ENCODE measurements at regions not wholly inside any gene's neighbourhood (a gene's known extent, or its start where the extent isn't known, plus 50 kb on each side); places are given as distances from the start of the nearest gene placed in this dataset.

- H3K27ac ChIP-seq (ENCODE audit: low read depth in 1 of 2, low read length in 2 of 2): no peak overlapping the region
- WGBS (ENCODE audit: insufficient coverage): 100% methylated on average over 2 of the region's 2 CpGs
- H2AFZ ChIP-seq (ENCODE audit: insufficient read depth, low read depth, low read length, poor library complexity, severe bottlenecking): no peak overlapping the region
- Mint-ChIP-seq H3K36me3 (no peaks in the 10 kb centered on the region), H3K27me3 (ENCODE audit: low read depth in 3 of 3) (peaks cover 1 to 4% (median 2%) of the 10 kb centered on the region in 3 donors), H3K9me3 (no peaks in the 10 kb centered on the region), H3K4me1 (peaks cover 17% of the 10 kb centered on the region), H3K27ac (no peak overlapping the region), H3K4me3 (no peak overlapping the region)
- H3K9ac ChIP-seq (ENCODE audit: insufficient read depth, low read length, poor library complexity, severe bottlenecking): no peak overlapping the region
- no peaks in the 10 kb centered on the region for H3K9me3 ChIP-seq (replicated peaks in 1 of 2; ENCODE audit: control insufficient read depth in 1 of 2, insufficient read depth in 1 of 2, low read length in 2 of 2)
- no peak for TF ChIP-seq CTCF (IDR thresholded peaks at IDR 0.05)
- H3K4me1 ChIP-seq (ENCODE audit: control insufficient read depth in 1 of 2, insufficient read depth in 2 of 2, low read length in 2 of 2): peaks cover 13 to 14% of the 10 kb centered on the region in 2 donors
- H3K4me3 ChIP-seq (replicated peaks in 1 of 3; ENCODE audit: low read depth in 2 of 3, low read length in 3 of 3): no peak overlapping the region
- no peaks in the 10 kb centered on the region for H3K79me2 ChIP-seq (ENCODE audit: insufficient read depth, low read length)
- no peaks in the 10 kb centered on the region for H4K20me1 ChIP-seq (ENCODE audit: insufficient read depth, low read length)
- DNase-seq: no peak
- H3K36me3 ChIP-seq (replicated peaks in 1 of 2; ENCODE audit: control insufficient read depth in 1 of 2, insufficient read depth in 2 of 2, low read length in 2 of 2): no peaks in the 10 kb centered on the region
- intact Hi-C loops (cut with micrococcal nuclease): no loop called here
- H3K4me2 ChIP-seq (replicated peaks; ENCODE audit: extremely low read depth, low read length, poor library complexity, severe bottlenecking): no peak overlapping the region
- no peaks in the 10 kb centered on the region for H3K27me3 ChIP-seq (ENCODE audit: control insufficient read depth in 2 of 2, insufficient read depth in 2 of 2, low read length in 2 of 2)
These were observed 94.3 kb downstream of the CCDC71L start for GRCh38 chr7:106566672-106567071.

GRCh38 chr7:106566196-106566595 is 94.8 kb downstream of the CCDC71L start:
- Histone ChIP-seq H3K9ac (ENCODE audit: insufficient read depth, low read length, poor library complexity, severe bottlenecking) (no peak overlapping the region), H3K27me3 (ENCODE audit: control insufficient read depth in 2 of 2, insufficient read depth in 2 of 2, low read length in 2 of 2) (no peaks in the 10 kb centered on the region), H3K4me2 (replicated peaks; ENCODE audit: extremely low read depth, low read length, poor library complexity, severe bottlenecking) (no peak overlapping the region), H3K27ac (ENCODE audit: low read depth in 1 of 2, low read length in 2 of 2) (no peak overlapping the region), H3K4me3 (replicated peaks in 1 of 3; ENCODE audit: low read depth in 2 of 3, low read length in 3 of 3) (no peak overlapping the region), H3K4me1 (ENCODE audit: control insufficient read depth in 1 of 2, insufficient read depth in 2 of 2, low read length in 2 of 2) (peaks cover 13 to 14% of the 10 kb centered on the region in 2 donors), H3K79me2 (ENCODE audit: insufficient read depth, low read length) (no peaks in the 10 kb centered on the region), H4K20me1 (ENCODE audit: insufficient read depth, low read length) (no peaks in the 10 kb centered on the region), H3K36me3 (replicated peaks in 1 of 2; ENCODE audit: control insufficient read depth in 1 of 2, insufficient read depth in 2 of 2, low read length in 2 of 2) (no peaks in the 10 kb centered on the region), H3K9me3 (replicated peaks in 1 of 2; ENCODE audit: control insufficient read depth in 1 of 2, insufficient read depth in 1 of 2, low read length in 2 of 2) (no peaks in the 10 kb centered on the region), H2AFZ (ENCODE audit: insufficient read depth, low read depth, low read length, poor library complexity, severe bottlenecking) (no peak overlapping the region)
- WGBS (ENCODE audit: insufficient coverage): 80% methylated on average over 5 of the region's 6 CpGs
- H3K4me3 Mint-ChIP-seq: no peak overlapping the region
- H3K36me3 Mint-ChIP-seq: no peaks in the 10 kb centered on the region
- peaks cover 1 to 2% (median 2%) of the 10 kb centered on the region in 3 donors for H3K27me3 Mint-ChIP-seq (ENCODE audit: low read depth in 3 of 3)
- H3K9me3 Mint-ChIP-seq: no peaks in the 10 kb centered on the region
- no peak overlapping the region for H3K27ac Mint-ChIP-seq
- peaks cover 17% of the 10 kb centered on the region for H3K4me1 Mint-ChIP-seq
- intact Hi-C loops (cut with micrococcal nuclease): no loop called here
- TF ChIP-seq CTCF (IDR thresholded peaks at IDR 0.05): no peak
- no peak for DNase-seq
